GM23338 (cell line): ENCODE measurements at regions not wholly inside any gene's neighbourhood (a gene's known extent, or its start where the extent isn't known, plus 50 kb on each side); places are given as distances from the start of the nearest gene placed in this dataset.

Experiments used
- ATAC-seq: fragments of 200-7000 bp; cut with Tn5 transposase; 3 replicates; pipeline ENCODE4 v1.9.1; 2020
- DNase-seq: peaks from one replicate; pipeline ENCODE4 v3.0.0-alpha.2; 2015; ENCODE audit warnings: low spot score
- H2AFZ ChIP-seq: fragments of 200-600 bp; sonication (generic); 2 replicates; pipeline ENCODE4 v1.8.0; 2016; ENCODE audit warnings: antibody characterized with exemption, mild to moderate bottlenecking, moderate library complexity
- H3F3A ChIP-seq: fragments of 200-600 bp; sonication (generic); replicated peaks from 2 replicates; pipeline ENCODE4 v1.8.0; 2017; ENCODE audit warnings: antibody characterized with exemption, mixed run types, low read depth
- H3K27ac ChIP-seq: fragments of 200-600 bp; sonication (generic); 2 replicates; pipeline ENCODE4 v1.6.1; 2016; ENCODE audit warnings: low read depth
- H3K27me3 ChIP-seq: fragments of 200-600 bp; sonication (generic); 2 replicates; pipeline ENCODE4 v1.8.0; 2016; ENCODE audit warnings: mild to moderate bottlenecking, mixed run types, moderate library complexity; ENCODE audit not compliant: insufficient read depth
- H3K36me3 ChIP-seq: fragments of 200-600 bp; sonication (generic); 2 replicates; pipeline ENCODE4 v1.8.0; 2016; ENCODE audit warnings: mild to moderate bottlenecking; ENCODE audit not compliant: insufficient read depth
- H3K4me1 ChIP-seq: fragments of 200-600 bp; sonication (generic); 2 replicates; pipeline ENCODE4 v1.8.0; 2016; ENCODE audit warnings: mild to moderate bottlenecking, moderate library complexity; ENCODE audit not compliant: insufficient read depth
- H3K4me2 ChIP-seq: fragments of 200-600 bp; sonication (generic); 2 replicates; pipeline ENCODE4 v1.7.1; 2017; ENCODE audit warnings: mixed run types
- H3K4me3 ChIP-seq: fragments of 200-600 bp; sonication (generic); 2 replicates; pipeline ENCODE4 v1.6.1; 2016; ENCODE audit warnings: mixed run types
- H3K79me2 ChIP-seq: fragments of 200-600 bp; sonication (generic); replicated peaks from 2 replicates; pipeline ENCODE4 v1.8.0; 2017; ENCODE audit warnings: mild to moderate bottlenecking; ENCODE audit not compliant: insufficient read depth
- H3K9me2 ChIP-seq: fragments of 200-600 bp; sonication (generic); 2 replicates; pipeline ENCODE4 v1.8.0; 2017; ENCODE audit not compliant: insufficient read depth
- H4K20me1 ChIP-seq: fragments of 200-600 bp; sonication (generic); replicated peaks from 2 replicates; pipeline ENCODE4 v1.8.0; 2017; ENCODE audit warnings: mild to moderate bottlenecking; ENCODE audit not compliant: insufficient read depth
- H3K27ac Mint-ChIP-seq: 2 replicates; pipeline ENCODE4 v1.8.0; 2020; ENCODE audit warnings: inconsistent platforms, mild to moderate bottlenecking, moderate library complexity, mixed read lengths
- H3K27me3 Mint-ChIP-seq: 3 replicates; pipeline ENCODE4 v1.8.0; 2022; ENCODE audit warnings: low read depth, mild to moderate bottlenecking, moderate library complexity, mixed read lengths, inconsistent platforms; ENCODE audit not compliant: insufficient read depth, poor library complexity
- H3K36me3 Mint-ChIP-seq: 3 replicates; pipeline ENCODE4 v1.8.0; 2021; ENCODE audit warnings: low read depth, mild to moderate bottlenecking, inconsistent platforms, moderate library complexity, mixed read lengths
- H3K4me1 Mint-ChIP-seq: 3 replicates; pipeline ENCODE4 v1.8.0; 2020; ENCODE audit warnings: mild to moderate bottlenecking, inconsistent platforms, mixed read lengths
- H3K4me3 Mint-ChIP-seq: 3 replicates; pipeline ENCODE4 v1.8.0; 2021; ENCODE audit warnings: moderate library complexity, mild to moderate bottlenecking, inconsistent platforms, mixed read lengths
- H3K9me3 Mint-ChIP-seq: 3 replicates; pipeline ENCODE4 v1.8.0; 2020; ENCODE audit warnings: moderate library complexity, mild to moderate bottlenecking, inconsistent platforms, mixed read lengths
- ETS1 ChIP-seq: IDR thresholded peaks from 2 replicates; pipeline ENCODE4 v1.6.1; 2016; ENCODE audit warnings: antibody characterized with exemption
- EZH2phosphoT487 ChIP-seq: fragments of 200-600 bp; sonication (generic); IDR thresholded peaks from one replicate; pipeline ENCODE4 v1.8.1; 2018; ENCODE audit warnings: antibody characterized with exemption; ENCODE audit not compliant: unreplicated experiment
- JUNB ChIP-seq: IDR thresholded peaks from one replicate; pipeline ENCODE4 v1.6.1; 2016; ENCODE audit warnings: antibody characterized with exemption; ENCODE audit not compliant: unreplicated experiment
- NANOG ChIP-seq: IDR thresholded peaks from 2 replicates; pipeline ENCODE4 v1.6.1; 2016; ENCODE audit warnings: antibody characterized with exemption, borderline replicate concordance
- POLR2AphosphoS5 ChIP-seq: IDR thresholded peaks from 2 replicates; pipeline ENCODE4 v1.6.1; 2016; ENCODE audit warnings: antibody characterized with exemption, low read depth
- STAT1 ChIP-seq: IDR thresholded peaks from one replicate; pipeline ENCODE4 v1.6.1; 2016; ENCODE audit warnings: antibody characterized with exemption; ENCODE audit not compliant: unreplicated experiment
- TF ChIP-seq, protein P1 (sequence below), 2 experiments: fragments of 200-600 bp in 1 of 2; sonication (generic) in 1 of 2; conservative IDR thresholded peaks; 2 replicates each; pipeline versions ENCODE4 v1.5.1 to v1.6.1; 2016 to 2017; ENCODE audit warnings: antibody characterized with exemption in 2 of 2, low read depth in 2 of 2, mild to moderate bottlenecking in 2 of 2, moderate library complexity in 1 of 2
- TF ChIP-seq, protein P2 (sequence below): IDR thresholded peaks from one replicate; pipeline ENCODE4 v1.6.1; 2018; ENCODE audit warnings: antibody characterized with exemption; ENCODE audit not compliant: unreplicated experiment

GRCh38 chr4:152143806-152144205 is 383.0 kb upstream of the GATB start:
- Histone ChIP-seq H3K4me2 (no peak overlapping the region), H3K79me2 (no peaks in the 10 kb centered on the region), H3K36me3 (peaks cover 5% of the 10 kb centered on the region; the same call in 1 of the 2 replicates), H3K27ac (no peak overlapping the region), H2AFZ (no peak overlapping the region), H3K4me1 (no peaks in the 10 kb centered on the region), H4K20me1 (no peaks in the 10 kb centered on the region), H3K9me2 (0 out of 2 replicates have a peak, but pooled peaks cover 6% of the 10 kb centered on the region), H3F3A (no peaks in the 10 kb centered on the region), H3K27me3 (no peaks in the 10 kb centered on the region), H3K4me3 (no peak overlapping the region)
- peaks cover 41% of the 10 kb centered on the region for H3K36me3 Mint-ChIP-seq
- TF ChIP-seq, protein P1, sequence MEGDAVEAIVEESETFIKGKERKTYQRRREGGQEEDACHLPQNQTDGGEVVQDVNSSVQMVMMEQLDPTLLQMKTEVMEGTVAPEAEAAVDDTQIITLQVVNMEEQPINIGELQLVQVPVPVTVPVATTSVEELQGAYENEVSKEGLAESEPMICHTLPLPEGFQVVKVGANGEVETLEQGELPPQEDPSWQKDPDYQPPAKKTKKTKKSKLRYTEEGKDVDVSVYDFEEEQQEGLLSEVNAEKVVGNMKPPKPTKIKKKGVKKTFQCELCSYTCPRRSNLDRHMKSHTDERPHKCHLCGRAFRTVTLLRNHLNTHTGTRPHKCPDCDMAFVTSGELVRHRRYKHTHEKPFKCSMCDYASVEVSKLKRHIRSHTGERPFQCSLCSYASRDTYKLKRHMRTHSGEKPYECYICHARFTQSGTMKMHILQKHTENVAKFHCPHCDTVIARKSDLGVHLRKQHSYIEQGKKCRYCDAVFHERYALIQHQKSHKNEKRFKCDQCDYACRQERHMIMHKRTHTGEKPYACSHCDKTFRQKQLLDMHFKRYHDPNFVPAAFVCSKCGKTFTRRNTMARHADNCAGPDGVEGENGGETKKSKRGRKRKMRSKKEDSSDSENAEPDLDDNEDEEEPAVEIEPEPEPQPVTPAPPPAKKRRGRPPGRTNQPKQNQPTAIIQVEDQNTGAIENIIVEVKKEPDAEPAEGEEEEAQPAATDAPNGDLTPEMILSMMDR (conservative IDR thresholded peaks at IDR 0.05; ENCODE audit: low read depth in 2 of 2), result no peak
- TF ChIP-seq NANOG (no peak), POLR2AphosphoS5 (no peak)
- ATAC-seq, result no peak
- no peaks in the 10 kb centered on the region for H3K4me1 Mint-ChIP-seq
- peaks cover 6% of the 10 kb centered on the region for H3K27me3 Mint-ChIP-seq
- DNase-seq, result no peak
- H3K27ac Mint-ChIP-seq, result no peak overlapping the region
- no peak overlapping the region for H3K4me3 Mint-ChIP-seq
- peaks cover 55% of the 10 kb centered on the region for H3K9me3 Mint-ChIP-seq

GRCh38 chr4:152138451-152138850 is 377.6 kb upstream of the GATB start:
- Histone ChIP-seq H4K20me1 (no peaks in the 10 kb centered on the region), H3F3A (no peaks in the 10 kb centered on the region), H3K27ac (no peak overlapping the region), H2AFZ (no peak overlapping the region), H3K79me2 (no peaks in the 10 kb centered on the region), H3K4me1 (no peaks in the 10 kb centered on the region), H3K9me2 (0 out of 2 replicates have a peak, but pooled peaks cover 3% of the 10 kb centered on the region), H3K4me2 (no peak overlapping the region), H3K4me3 (no peak overlapping the region), H3K27me3 (no peaks in the 10 kb centered on the region), H3K36me3 (no peaks in the 10 kb centered on the region)
- no peak for DNase-seq
- ATAC-seq, result no peak
- peaks cover 7% of the 10 kb centered on the region; the same call in 2 of the 3 replicates for H3K9me3 Mint-ChIP-seq
- no peaks in the 10 kb centered on the region; the same call in 2 of the 3 replicates for H3K36me3 Mint-ChIP-seq
- H3K4me3 Mint-ChIP-seq, result no peak overlapping the region
- H3K4me1 Mint-ChIP-seq, result no peaks in the 10 kb centered on the region
- no peak overlapping the region for H3K27ac Mint-ChIP-seq
- peaks cover 2% of the 10 kb centered on the region for H3K27me3 Mint-ChIP-seq
- TF ChIP-seq NANOG, result no peak
- no peak for TF ChIP-seq JUNB
- no peak for TF ChIP-seq ETS1
- no peak for TF ChIP-seq STAT1
- TF ChIP-seq EZH2phosphoT487, result no peak
- TF ChIP-seq, protein P2, sequence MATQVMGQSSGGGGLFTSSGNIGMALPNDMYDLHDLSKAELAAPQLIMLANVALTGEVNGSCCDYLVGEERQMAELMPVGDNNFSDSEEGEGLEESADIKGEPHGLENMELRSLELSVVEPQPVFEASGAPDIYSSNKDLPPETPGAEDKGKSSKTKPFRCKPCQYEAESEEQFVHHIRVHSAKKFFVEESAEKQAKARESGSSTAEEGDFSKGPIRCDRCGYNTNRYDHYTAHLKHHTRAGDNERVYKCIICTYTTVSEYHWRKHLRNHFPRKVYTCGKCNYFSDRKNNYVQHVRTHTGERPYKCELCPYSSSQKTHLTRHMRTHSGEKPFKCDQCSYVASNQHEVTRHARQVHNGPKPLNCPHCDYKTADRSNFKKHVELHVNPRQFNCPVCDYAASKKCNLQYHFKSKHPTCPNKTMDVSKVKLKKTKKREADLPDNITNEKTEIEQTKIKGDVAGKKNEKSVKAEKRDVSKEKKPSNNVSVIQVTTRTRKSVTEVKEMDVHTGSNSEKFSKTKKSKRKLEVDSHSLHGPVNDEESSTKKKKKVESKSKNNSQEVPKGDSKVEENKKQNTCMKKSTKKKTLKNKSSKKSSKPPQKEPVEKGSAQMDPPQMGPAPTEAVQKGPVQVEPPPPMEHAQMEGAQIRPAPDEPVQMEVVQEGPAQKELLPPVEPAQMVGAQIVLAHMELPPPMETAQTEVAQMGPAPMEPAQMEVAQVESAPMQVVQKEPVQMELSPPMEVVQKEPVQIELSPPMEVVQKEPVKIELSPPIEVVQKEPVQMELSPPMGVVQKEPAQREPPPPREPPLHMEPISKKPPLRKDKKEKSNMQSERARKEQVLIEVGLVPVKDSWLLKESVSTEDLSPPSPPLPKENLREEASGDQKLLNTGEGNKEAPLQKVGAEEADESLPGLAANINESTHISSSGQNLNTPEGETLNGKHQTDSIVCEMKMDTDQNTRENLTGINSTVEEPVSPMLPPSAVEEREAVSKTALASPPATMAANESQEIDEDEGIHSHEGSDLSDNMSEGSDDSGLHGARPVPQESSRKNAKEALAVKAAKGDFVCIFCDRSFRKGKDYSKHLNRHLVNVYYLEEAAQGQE, result no peak
